HG03108 (cell line): ENCODE measurements at regions not wholly inside any gene's neighbourhood (a gene's known extent, or its start where the extent isn't known, plus 50 kb on each side); places are given as distances from the start of the nearest gene placed in this dataset.

Source experiments
- ATAC-seq: cut with Tn5 transposase; IDR thresholded peaks from one replicate; pipeline ENCODE4 v1.9.1; 2021; ENCODE audit warnings: moderate library complexity; ENCODE audit not compliant: unreplicated experiment

- no peak for ATAC-seq
Observed at GRCh38 chr2:128523457-128523856, 204.8 kb upstream of the HS6ST1 start.

GRCh38 chr2:128524183-128524582 is 205.5 kb upstream of the HS6ST1 start:
- no peak for ATAC-seq

- no peak for ATAC-seq
Observed at GRCh38 chr2:128525653-128526052, 207.0 kb upstream of the HS6ST1 start.

- ATAC-seq = no peak
Observed at GRCh38 chr2:128526455-128526976, 207.8 kb upstream of the HS6ST1 start.

- no peak for ATAC-seq
Observed at GRCh38 chr2:128528133-128528532, 209.5 kb upstream of the HS6ST1 start.

GRCh38 chr2:128530025-128530573 is 211.4 kb upstream of the HS6ST1 start:
- no peak for ATAC-seq

GRCh38 chr2:128531856-128532255 is 213.2 kb upstream of the HS6ST1 start:
- ATAC-seq = no peak

GRCh38 chr2:128533101-128533500 is 214.4 kb upstream of the HS6ST1 start:
- no peak for ATAC-seq

- no peak for ATAC-seq
Observed at GRCh38 chr2:128534688-128535392, 216.2 kb upstream of the HS6ST1 start.

- no peak for ATAC-seq
Observed at GRCh38 chr2:128535953-128536352, 217.3 kb upstream of the HS6ST1 start.

- ATAC-seq = no peak
Observed at GRCh38 chr2:128536925-128537620, 218.4 kb upstream of the HS6ST1 start.

GRCh38 chr2:128537646-128538045 is 219.0 kb upstream of the HS6ST1 start:
- ATAC-seq = no peak

GRCh38 chr2:128538396-128538795 is 219.7 kb upstream of the HS6ST1 start:
- no peak for ATAC-seq

- ATAC-seq = no peak
Observed at GRCh38 chr2:128540670-128541069, 222.0 kb upstream of the HS6ST1 start.

- ATAC-seq = no peak
Observed at GRCh38 chr2:128541448-128541847, 222.8 kb upstream of the HS6ST1 start.

GRCh38 chr2:128543036-128543435 is 224.4 kb upstream of the HS6ST1 start:
- ATAC-seq = no peak

GRCh38 chr2:128543646-128544045 is 225.0 kb upstream of the HS6ST1 start:
- ATAC-seq = no peak

GRCh38 chr2:128544321-128545037 is 225.8 kb upstream of the HS6ST1 start:
- ATAC-seq = no peak

- ATAC-seq = no peak
Observed at GRCh38 chr2:128545085-128545484, 226.4 kb upstream of the HS6ST1 start.

GRCh38 chr2:128545829-128546228 is 227.2 kb upstream of the HS6ST1 start:
- no peak for ATAC-seq

- ATAC-seq = no peak
Observed at GRCh38 chr2:128547667-128548066, 229.0 kb upstream of the HS6ST1 start.
